GM18519 (cell line): ENCODE measurements at regions not wholly inside any gene's neighbourhood (a gene's known extent, or its start where the extent isn't known, plus 50 kb on each side); places are given as distances from the start of the nearest gene placed in this dataset.
"Not testable (repeated sequence)": the region's sequence is repeated elsewhere in the genome, so short reads cannot be mapped to it uniquely, and the experiment has no call there.

Source experiments
- ATAC-seq: cut with Tn5 transposase; IDR thresholded peaks from one replicate; pipeline ENCODE4 v1.9.1; 2021; ENCODE audit warnings: mild to moderate bottlenecking, moderate library complexity; ENCODE audit not compliant: unreplicated experiment, low FRiP score

GRCh38 chr10:61612450-61612849 is 50.3 kb upstream of the CABCOCO1 start:
- ATAC-seq = no peak

- no peak for ATAC-seq
Measured at GRCh38 chr10:61612009-61612408, 50.7 kb upstream of the CABCOCO1 start.

GRCh38 chr10:61609701-61610100 is 53.0 kb upstream of the CABCOCO1 start:
- ATAC-seq = no peak

GRCh38 chr10:61608255-61609033 is 54.3 kb upstream of the CABCOCO1 start:
- ATAC-seq = no peak

GRCh38 chr10:61606959-61607907 is 55.5 kb upstream of the CABCOCO1 start:
- peak; percentile 68 for ATAC-seq

GRCh38 chr10:61605221-61605620 is 57.5 kb upstream of the CABCOCO1 start:
- no peak for ATAC-seq

- ATAC-seq = no peak
Measured at GRCh38 chr10:61600399-61600798, 62.3 kb upstream of the CABCOCO1 start.

- ATAC-seq = no peak
Measured at GRCh38 chr10:61594430-61594829, 68.3 kb upstream of the CABCOCO1 start.

- ATAC-seq = peak; percentile 73
Measured at GRCh38 chr10:61592581-61592980, 70.1 kb upstream of the CABCOCO1 start.

- ATAC-seq = peak; percentile 40
Measured at GRCh38 chr10:61589547-61590243, 73.0 kb upstream of the CABCOCO1 start.

GRCh38 chr10:61588770-61589211 is 73.9 kb upstream of the CABCOCO1 start:
- no peak for ATAC-seq

- no peak for ATAC-seq
Measured at GRCh38 chr10:61586829-61587228, 75.9 kb upstream of the CABCOCO1 start.

GRCh38 chr10:61580608-61581007 is 82.1 kb upstream of the CABCOCO1 start:
- no peak for ATAC-seq

GRCh38 chr10:61570204-61570603 is 92.5 kb upstream of the CABCOCO1 start:
- ATAC-seq = not testable (repeated sequence)

- ATAC-seq = no peak
Measured at GRCh38 chr10:61567729-61568128, 95.0 kb upstream of the CABCOCO1 start.

GRCh38 chr10:61565819-61566560 is 96.7 kb upstream of the CABCOCO1 start:
- no peak for ATAC-seq

GRCh38 chr10:61564444-61564843 is 98.3 kb upstream of the CABCOCO1 start:
- no peak for ATAC-seq

- no peak for ATAC-seq
Measured at GRCh38 chr10:61559615-61560014, 103.1 kb upstream of the CABCOCO1 start.

- ATAC-seq = no peak
Measured at GRCh38 chr10:61558188-61558587, 104.5 kb upstream of the CABCOCO1 start.

- ATAC-seq = no peak
Measured at GRCh38 chr10:61554925-61555324, 101.7 kb upstream of the TMEM26 start.
